CD4-positive, alpha-beta memory T cell (primary cell): ENCODE measurements at regions not wholly inside any gene's neighbourhood (a gene's known extent, or its start where the extent isn't known, plus 50 kb on each side); places are given as distances from the start of the nearest gene placed in this dataset.
"Not testable (repeated sequence)": the region's sequence is repeated elsewhere in the genome, so short reads cannot be mapped to it uniquely, and the experiment has no call there.

Source experiments
- CTCF ChIA-PET: fragments of 350-600 bp; sonication (Branson Sonifier 250); formaldehyde crosslinking; loops from one replicate; lab custom pipeline; 2021; ENCODE audit warnings: inconsistent platforms; ENCODE audit not compliant: partially characterized antibody; lab: Charles Lee
- POLR2A ChIA-PET: fragments of 350-600 bp; sonication (Branson Sonifier 250); formaldehyde crosslinking; loops from one replicate; lab custom pipeline; 2021; ENCODE audit not compliant: partially characterized antibody; lab: Charles Lee
- DNase-seq, 5 donors: peaks; one replicate each; pipeline versions ENCODE4 v3.0.0 to v3.0.0-alpha.2; 2020 to 2022; ENCODE audit warnings: mixed read lengths in 1 of 5
- H3K27ac ChIP-seq: one replicate; pipeline ENCODE4 v1.7.0; 2013; ENCODE audit warnings: low read depth, low read length
- H3K27me3 ChIP-seq: 2 replicates; pipeline ENCODE4 v1.7.0; 2013; ENCODE audit warnings: mild to moderate bottlenecking, low read length, moderate library complexity; ENCODE audit not compliant: insufficient read depth
- H3K36me3 ChIP-seq: 2 replicates; pipeline ENCODE4 v1.7.0; 2013; ENCODE audit warnings: mild to moderate bottlenecking, low read length, moderate library complexity; ENCODE audit not compliant: insufficient read depth
- H3K4me1 ChIP-seq: 2 replicates; pipeline ENCODE4 v1.7.0; 2013; ENCODE audit warnings: mild to moderate bottlenecking, low read length, moderate library complexity; ENCODE audit not compliant: insufficient read depth
- H3K4me3 ChIP-seq, 2 donors: one replicate each; pipeline ENCODE4 v1.7.0; 2013; ENCODE audit warnings: low read length in 2 of 2, mild to moderate bottlenecking in 1 of 2
- H3K9me3 ChIP-seq, 2 donors: one replicate each; pipeline ENCODE4 v1.7.0; 2013; ENCODE audit warnings: low read length in 2 of 2, control low read depth in 1 of 2; ENCODE audit not compliant: control insufficient read depth in 1 of 2
- H3K27ac Mint-ChIP-seq, 7 donors: one replicate each; pipeline ENCODE4 v1.8.0; 2020 to 2021; ENCODE audit warnings: mixed read lengths in 7 of 7, mild to moderate bottlenecking in 6 of 7, inconsistent platforms in 3 of 7, moderate library complexity in 3 of 7
- H3K27me3 Mint-ChIP-seq, 2 donors: one replicate each; pipeline ENCODE4 v1.8.0; 2020 to 2021; ENCODE audit warnings: mixed read lengths in 2 of 2
- H3K36me3 Mint-ChIP-seq, 2 donors: one replicate each; pipeline ENCODE4 v1.8.0; 2020 to 2021; ENCODE audit warnings: mixed read lengths in 2 of 2, inconsistent platforms in 1 of 2, mild to moderate bottlenecking in 1 of 2
- H3K4me1 Mint-ChIP-seq, 4 donors: one replicate each; pipeline ENCODE4 v1.8.0; 2020 to 2021; ENCODE audit warnings: mixed read lengths in 4 of 4, mild to moderate bottlenecking in 1 of 4
- H3K4me3 Mint-ChIP-seq, 8 donors: one replicate each; pipeline ENCODE4 v1.8.0; 2020 to 2021; ENCODE audit warnings: mixed read lengths in 8 of 8, mild to moderate bottlenecking in 7 of 8, moderate library complexity in 6 of 8, inconsistent platforms in 3 of 8
- H3K9me3 Mint-ChIP-seq, 8 donors: one replicate each; pipeline ENCODE4 v1.8.0; 2020 to 2021; ENCODE audit warnings: mixed read lengths in 8 of 8, mild to moderate bottlenecking in 5 of 8, inconsistent platforms in 3 of 8, moderate library complexity in 1 of 8
- intact Hi-C: fragments of 100-400 bp; cut with micrococcal nuclease; formaldehyde crosslinking; loops from one replicate; pipeline ENCODE4 v1.15.1; 2023

DNA sequence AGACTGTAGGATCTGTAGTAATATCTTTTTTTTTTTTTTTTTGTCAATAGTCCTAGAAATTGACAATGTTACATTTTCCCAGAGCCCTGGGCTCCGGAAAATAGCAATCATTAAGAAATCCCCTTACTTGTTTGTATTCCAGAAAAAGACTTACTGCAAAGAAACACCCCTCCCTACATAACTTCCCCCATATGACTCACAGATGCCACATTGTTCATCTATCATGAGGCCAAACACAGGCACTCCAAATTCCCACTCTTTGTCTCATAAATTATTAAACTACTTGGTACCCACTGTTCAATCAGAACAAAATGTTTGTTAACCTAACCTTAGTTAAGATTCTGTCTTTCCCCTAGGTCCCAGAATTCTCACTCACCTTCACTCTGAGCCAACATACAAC is 53.5 kb downstream of the TEX51 start:
- ChIA-PET CTCF (no interaction called here), POLR2A (no interaction called here)

DNA sequence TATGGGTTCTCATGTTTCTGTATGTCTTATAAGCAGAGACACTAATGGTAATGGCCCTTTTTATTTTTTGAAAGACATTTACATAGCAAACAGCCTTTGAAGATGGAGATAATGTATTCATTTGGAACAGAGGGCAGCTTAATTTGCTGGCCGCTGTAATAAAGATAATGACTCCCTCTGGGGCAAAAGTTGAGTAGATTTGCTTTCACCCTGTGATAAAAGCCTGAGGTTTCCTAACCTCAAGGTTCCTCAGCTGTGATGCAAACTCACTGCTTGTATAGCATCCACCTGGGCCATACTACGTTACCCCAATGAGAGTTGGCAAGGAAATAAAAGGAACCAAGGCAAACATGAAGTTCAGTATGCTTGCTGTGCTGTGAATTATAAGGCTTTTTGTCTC is 54.8 kb downstream of the TEX51 start:
- Histone ChIP-seq H3K9me3 (no peaks in the 10 kb centered on the region), H3K27ac (no peak overlapping the region), H3K4me3 (no peak overlapping the region), H3K27me3 (no peaks in the 10 kb centered on the region), H3K4me1 (no peaks in the 10 kb centered on the region), H3K36me3 (no peaks in the 10 kb centered on the region)
- Mint-ChIP-seq H3K36me3 (no peaks in the 10 kb centered on the region), H3K9me3 (peaks cover 0 to 5% (median 0%) of the 10 kb centered on the region in 8 donors), H3K27me3 (peaks cover 19 to 21% of the 10 kb centered on the region in 2 donors), H3K27ac (no peak overlapping the region), H3K4me1 (no peaks in the 10 kb centered on the region), H3K4me3 (no peak overlapping the region)
- POLR2A ChIA-PET: no interaction called here
- CTCF ChIA-PET: no interaction called here
- DNase-seq: no peak
- intact Hi-C loops: no loop called here

More for the DNA sequence above, 53.5 kb downstream of the TEX51 start:
- Mint-ChIP-seq H3K36me3 (no peaks in the 10 kb centered on the region), H3K27me3 (peaks cover 17% of the 10 kb centered on the region in 2 donors), H3K27ac (no peak overlapping the region), H3K4me1 (no peaks in the 10 kb centered on the region), H3K9me3 (peaks cover 0 to 5% (median 0%) of the 10 kb centered on the region in 8 donors), H3K4me3 (no peak overlapping the region)
- H3K36me3 ChIP-seq: no peaks in the 10 kb centered on the region
- no peaks in the 10 kb centered on the region for H3K27me3 ChIP-seq
- H3K27ac ChIP-seq: no peak overlapping the region
- no peak overlapping the region for H3K4me3 ChIP-seq
- no peaks in the 10 kb centered on the region for H3K9me3 ChIP-seq
- no peak for DNase-seq
- intact Hi-C loops: no loop called here
- no peaks in the 10 kb centered on the region for H3K4me1 ChIP-seq

DNA sequence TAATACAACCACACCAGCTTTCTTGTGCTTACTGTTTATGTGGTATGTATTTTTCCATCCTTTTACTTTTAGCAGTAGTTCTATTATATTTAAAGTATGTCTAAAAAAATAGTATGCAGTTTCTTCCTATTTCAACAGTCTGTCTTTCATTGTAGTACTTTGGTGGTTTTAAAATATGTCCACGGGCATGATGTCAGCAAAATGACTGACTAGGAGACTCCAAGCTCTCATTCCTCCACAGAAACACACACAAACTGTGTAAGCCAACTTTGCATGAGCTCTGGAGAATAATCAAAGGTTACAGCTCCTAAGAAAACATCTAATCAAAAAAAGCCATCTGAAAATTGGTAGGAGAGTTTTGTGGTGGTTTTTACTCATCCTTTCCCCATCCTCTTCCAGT is 56.1 kb downstream of the TEX51 start:
- no peak overlapping the region for H3K27ac Mint-ChIP-seq
- peaks cover 15 to 21% of the 10 kb centered on the region in 2 donors for H3K27me3 Mint-ChIP-seq
- H3K4me1 ChIP-seq: no peaks in the 10 kb centered on the region
- H3K4me1 Mint-ChIP-seq: no peaks in the 10 kb centered on the region
- H3K36me3 Mint-ChIP-seq: no peaks in the 10 kb centered on the region
- H3K9me3 ChIP-seq: no peaks in the 10 kb centered on the region
- H3K4me3 Mint-ChIP-seq: no peak overlapping the region
- CTCF ChIA-PET: no interaction called here
- intact Hi-C loops: no loop called here
- POLR2A ChIA-PET: no interaction called here
- H3K27ac ChIP-seq: no peak overlapping the region
- no peak for DNase-seq
- H3K9me3 Mint-ChIP-seq: peaks cover 0 to 11% (median 0%) of the 10 kb centered on the region in 8 donors
- H3K27me3 ChIP-seq: no peaks in the 10 kb centered on the region
- H3K36me3 ChIP-seq: no peaks in the 10 kb centered on the region
- H3K4me3 ChIP-seq: no peak overlapping the region

DNA sequence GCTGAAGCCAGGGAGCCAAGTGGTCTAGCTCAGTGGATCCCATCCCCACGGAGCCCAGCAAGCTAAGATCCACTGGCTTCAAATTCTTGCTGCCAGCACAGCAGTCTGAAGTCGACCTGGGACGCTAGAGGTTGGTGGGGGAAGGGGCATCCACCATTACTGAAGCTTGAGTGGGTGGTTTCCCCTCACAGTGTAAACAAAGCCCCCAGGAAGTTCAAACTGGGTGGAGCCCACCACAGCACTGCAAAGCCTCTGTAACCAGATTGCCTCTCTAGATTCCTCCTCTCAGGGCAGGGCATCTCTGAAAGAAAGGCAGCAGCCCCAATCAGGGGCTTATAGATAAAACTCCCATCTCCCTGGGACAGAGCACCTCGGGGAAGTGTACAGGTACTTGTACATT is 58.1 kb downstream of the TEX51 start:
- H3K27ac Mint-ChIP-seq, intact Hi-C loops, H3K36me3 ChIP-seq, H3K4me3 ChIP-seq, H3K27ac ChIP-seq, DNase-seq, H3K36me3 Mint-ChIP-seq, H3K4me3 Mint-ChIP-seq, POLR2A ChIA-PET, H3K4me1 ChIP-seq, H3K9me3 ChIP-seq, H3K4me1 Mint-ChIP-seq, H3K27me3 ChIP-seq, CTCF ChIA-PET: not testable (repeated sequence)
- Mint-ChIP-seq H3K27me3 (peaks cover 25% of the 10 kb centered on the region in 2 donors), H3K9me3 (peaks cover 0 to 18% (median 9%) of the 10 kb centered on the region in 8 donors)

DNA sequence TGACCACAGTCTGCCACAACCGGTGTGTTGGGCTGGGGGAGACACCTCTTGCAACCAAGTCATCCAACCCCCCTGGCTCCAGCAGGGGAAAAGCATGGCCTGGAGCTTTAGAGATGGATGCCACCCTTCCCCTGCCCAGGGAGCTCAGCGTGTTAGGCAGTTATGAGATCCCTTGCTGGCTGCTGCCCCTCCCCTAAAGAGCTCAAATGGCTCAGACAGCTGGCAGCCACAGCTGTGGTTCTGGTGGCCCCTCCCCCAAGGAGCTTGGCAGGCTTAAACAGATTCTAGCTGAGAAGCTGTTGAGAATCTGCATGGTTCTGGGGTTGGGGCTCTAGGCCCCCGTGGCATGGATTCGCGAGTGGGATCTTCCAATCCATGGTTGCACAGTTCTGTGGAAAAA is 64.7 kb downstream of the TEX51 start:
- H3K4me1 ChIP-seq: no peaks in the 10 kb centered on the region
- CTCF ChIA-PET: interaction anchor here (1.2 kb wide), 1 partner anchor 9 kb away, joined by 4 read pairs; no protein-coding TSS in a partner anchor
- intact Hi-C loops: no loop called here
- H3K27ac ChIP-seq: no peak overlapping the region
- no peaks in the 10 kb centered on the region for H3K36me3 Mint-ChIP-seq
- H3K4me1 Mint-ChIP-seq: no peaks in the 10 kb centered on the region
- H3K36me3 ChIP-seq: no peaks in the 10 kb centered on the region
- no peaks in the 10 kb centered on the region for H3K27me3 ChIP-seq
- no peak overlapping the region for H3K4me3 ChIP-seq
- peaks cover 0 to 14% (median 9%) of the 10 kb centered on the region in 8 donors for H3K9me3 Mint-ChIP-seq
- no peak for DNase-seq
- no peak overlapping the region for H3K27ac Mint-ChIP-seq
- no peak overlapping the region for H3K4me3 Mint-ChIP-seq
- POLR2A ChIA-PET: no interaction called here
- no peaks in the 10 kb centered on the region for H3K9me3 ChIP-seq
- H3K27me3 Mint-ChIP-seq: peaks cover 20 to 45% of the 10 kb centered on the region in 2 donors

DNA sequence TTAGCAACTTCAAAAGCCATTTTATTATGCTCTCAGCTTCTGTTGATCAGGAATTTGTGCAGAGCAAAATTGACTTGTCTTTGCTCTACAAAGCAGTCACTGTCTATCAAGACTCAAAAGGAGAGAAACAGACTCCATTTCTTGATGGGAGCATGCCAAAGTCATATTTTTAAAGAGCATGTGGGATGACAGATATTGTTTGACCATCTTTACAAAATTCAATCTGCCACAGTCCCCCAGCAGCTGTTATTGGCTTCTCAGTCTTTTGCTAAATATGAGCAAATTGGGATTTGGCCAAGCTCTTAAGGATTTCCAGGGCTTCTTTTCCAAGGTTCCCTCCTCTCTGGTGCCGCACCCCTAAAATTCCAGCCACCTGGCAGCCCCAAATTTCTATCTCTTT is 67.9 kb downstream of the TEX51 start:
- no peak overlapping the region for H3K4me3 Mint-ChIP-seq
- POLR2A ChIA-PET: no interaction called here
- DNase-seq: no peak
- no peaks in the 10 kb centered on the region for H3K4me1 Mint-ChIP-seq
- CTCF ChIA-PET: no interaction called here
- H3K36me3 Mint-ChIP-seq: no peaks in the 10 kb centered on the region
- Histone ChIP-seq H3K4me1 (no peaks in the 10 kb centered on the region), H3K9me3 (no peaks in the 10 kb centered on the region), H3K36me3 (no peaks in the 10 kb centered on the region), H3K27me3 (peaks cover 1% of the 10 kb centered on the region), H3K4me3 (no peak overlapping the region), H3K27ac (no peak overlapping the region)
- intact Hi-C loops: no loop called here
- no peak overlapping the region for H3K27ac Mint-ChIP-seq
- H3K9me3 Mint-ChIP-seq: peaks cover 0 to 4% (median 0%) of the 10 kb centered on the region in 8 donors
- H3K27me3 Mint-ChIP-seq: peaks cover 26 to 48% of the 10 kb centered on the region in 2 donors

DNA sequence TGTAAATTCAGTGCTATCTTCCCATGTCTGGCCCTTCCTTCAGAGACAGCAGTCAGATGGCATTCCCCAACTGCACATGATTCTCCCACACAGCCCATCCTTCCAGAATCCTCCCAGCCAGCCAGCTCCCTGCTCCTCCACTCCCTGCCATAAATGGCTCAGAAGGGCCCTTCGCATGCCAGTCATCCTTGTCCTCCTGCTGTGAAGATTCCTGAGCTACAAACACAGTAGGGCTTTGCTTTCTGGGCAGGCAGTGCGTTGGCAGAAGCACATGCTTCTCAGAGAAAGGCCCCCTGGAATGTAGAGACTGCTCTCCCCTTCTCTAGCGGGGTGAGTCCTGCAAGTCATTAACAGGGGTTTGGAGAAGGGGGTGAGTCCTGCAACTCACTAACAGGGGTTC is 71.9 kb downstream of the TEX51 start:
- peaks cover 33 to 52% of the 10 kb centered on the region in 2 donors for H3K27me3 Mint-ChIP-seq
- H3K27ac Mint-ChIP-seq: no peak overlapping the region
- no peak for DNase-seq
- no peak overlapping the region for H3K27ac ChIP-seq
- peaks cover 4% of the 10 kb centered on the region for H3K27me3 ChIP-seq
- CTCF ChIA-PET: interaction anchor here (1.6 to 2.8 kb wide), 2 partner anchors 31 to 442 kb away, joined by 3 to 21 read pairs; no protein-coding TSS in a partner anchor
- intact Hi-C loops: no loop called here
- H3K4me3 Mint-ChIP-seq: peak overlapping the region in 3 of 8 donors; percentile 2 to 66 (median 14)
- no peak overlapping the region for H3K4me3 ChIP-seq
- no peaks in the 10 kb centered on the region for H3K4me1 ChIP-seq
- H3K9me3 ChIP-seq: no peaks in the 10 kb centered on the region
- peaks cover 0 to 8% (median 4%) of the 10 kb centered on the region in 4 donors for H3K4me1 Mint-ChIP-seq
- H3K36me3 Mint-ChIP-seq: no peaks in the 10 kb centered on the region
- H3K36me3 ChIP-seq: no peaks in the 10 kb centered on the region
- peaks cover 0 to 2% (median 0%) of the 10 kb centered on the region in 8 donors for H3K9me3 Mint-ChIP-seq
- POLR2A ChIA-PET: no interaction called here

DNA sequence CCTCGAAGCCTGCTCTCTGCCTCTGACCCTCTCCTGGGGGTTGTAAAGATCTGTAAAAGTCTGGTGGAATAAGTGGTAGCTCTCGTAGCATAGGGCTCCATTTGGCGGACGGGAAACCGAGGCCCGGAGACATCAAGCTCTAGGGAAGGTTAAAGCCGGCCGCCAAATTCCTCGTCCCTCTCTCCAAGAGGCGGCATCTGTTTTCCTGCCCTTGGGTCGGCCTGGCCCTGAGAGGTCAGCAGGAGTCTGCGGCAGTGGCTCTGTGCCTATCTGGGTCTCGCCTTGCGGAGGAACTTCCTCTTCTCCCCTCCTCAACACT is 72.4 kb downstream of the TEX51 start:
- Histone ChIP-seq H3K9me3 (no peaks in the 10 kb centered on the region), H3K4me1 (no peaks in the 10 kb centered on the region), H3K4me3 (no peak overlapping the region), H3K27me3 (peaks cover 4% of the 10 kb centered on the region), H3K27ac (no peak overlapping the region), H3K36me3 (no peaks in the 10 kb centered on the region)
- Mint-ChIP-seq H3K9me3 (no peaks in the 10 kb centered on the region), H3K27me3 (peaks cover 32 to 49% of the 10 kb centered on the region in 2 donors), H3K27ac (no peak overlapping the region), H3K36me3 (no peaks in the 10 kb centered on the region), H3K4me3 (peak overlapping the region in 1 of 8 donors; percentile 39), H3K4me1 (peaks cover 0 to 8% (median 4%) of the 10 kb centered on the region in 4 donors)
- POLR2A ChIA-PET: no interaction called here
- intact Hi-C loops: no loop called here
- CTCF ChIA-PET: interaction anchor here (0.8 to 2.8 kb wide), 5 partner anchors 15 to 443 kb away, joined by 3 to 21 read pairs (median 3); no protein-coding TSS in a partner anchor
- no peak for DNase-seq
